NCI-H1436 treated with DMSO at 0.1 percent for 48 hours (cell line): ENCODE measurements at regions not wholly inside any gene's neighbourhood (a gene's known extent, or its start where the extent isn't known, plus 50 kb on each side); places are given as distances from the start of the nearest gene placed in this dataset.

Experiments
- DNase-seq: peaks from one replicate; lab custom pipeline; 2025; lab: John Stamatoyannopoulos, UW

- no peak for DNase-seq
Observed at GRCh38 chr5:91436241-91436640, 53.1 kb upstream of the ARRDC3 start.

- DNase-seq = no peak
Observed at GRCh38 chr5:91434348-91434747, 51.2 kb upstream of the ARRDC3 start.

GRCh38 chr5:91433861-91434260 is 50.7 kb upstream of the ARRDC3 start:
- no peak for DNase-seq
